GM21447 (cell line): ENCODE measurements at regions not wholly inside any gene's neighbourhood (a gene's known extent, or its start where the extent isn't known, plus 50 kb on each side); places are given as distances from the start of the nearest gene placed in this dataset.

ENCODE experiments used
- ATAC-seq: cut with Tn5 transposase; IDR thresholded peaks from one replicate; pipeline ENCODE4 v1.9.1; 2021; ENCODE audit not compliant: unreplicated experiment

DNA sequence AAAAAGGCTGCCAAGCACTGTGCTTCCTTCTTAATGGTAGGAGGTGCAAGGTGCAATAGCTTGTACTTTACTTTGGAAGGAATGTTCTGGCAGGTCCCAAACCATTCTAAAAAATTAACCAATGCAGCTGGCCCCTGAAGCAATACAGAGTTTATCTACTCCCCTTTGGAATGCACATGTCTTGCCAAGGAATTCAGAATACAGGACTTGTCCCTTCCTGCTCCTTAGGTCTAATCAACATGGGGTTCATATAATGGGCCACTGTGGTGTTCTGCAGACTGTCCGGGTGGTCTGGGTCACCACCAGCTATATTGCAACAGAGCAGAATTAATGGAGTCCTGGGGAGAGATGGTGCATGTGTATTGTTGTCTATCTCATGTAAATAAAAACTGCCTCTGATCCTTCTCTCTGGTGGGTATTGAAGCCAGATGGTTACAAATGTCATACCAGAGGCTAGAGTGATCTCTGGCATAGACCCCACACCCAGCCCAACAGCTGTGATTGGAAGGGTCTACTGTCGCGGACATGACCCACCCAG, 112.8 kb downstream of the RIPK4 start:
- no peak for ATAC-seq

DNA sequence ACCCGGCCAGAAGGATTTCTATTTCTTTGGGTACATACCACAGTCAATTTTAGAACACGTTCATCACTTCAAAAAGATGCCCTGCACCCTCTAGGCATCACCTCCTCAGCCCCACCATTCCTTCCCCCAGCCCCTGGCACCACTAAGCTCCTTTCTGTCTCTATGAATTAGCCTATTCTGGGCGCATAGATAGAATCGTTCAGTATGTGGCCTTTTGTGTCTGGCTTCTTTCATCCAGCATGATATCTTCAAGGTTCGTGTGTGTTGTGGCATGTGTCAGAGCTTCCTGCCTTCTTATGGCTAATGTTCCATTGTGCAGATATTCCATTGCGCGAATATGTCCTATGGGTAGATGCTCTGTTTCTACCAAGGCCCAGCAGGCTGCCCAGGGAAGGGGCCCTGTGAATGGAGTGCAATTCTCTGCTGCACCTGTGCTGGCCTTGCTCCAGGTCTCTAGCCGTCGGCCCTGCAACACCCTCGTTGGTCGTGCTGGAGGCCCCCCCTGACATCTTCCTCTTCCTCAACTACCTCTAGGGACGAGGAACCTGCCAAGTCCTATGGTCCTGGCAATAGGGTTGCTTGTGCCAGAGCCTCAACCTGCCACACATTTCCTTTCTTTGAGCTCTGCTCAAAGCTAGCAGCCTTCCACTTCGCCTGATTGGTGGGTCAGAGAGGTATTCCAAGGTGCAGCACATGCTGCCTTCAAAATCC, 113.5 kb downstream of the RIPK4 start:
- no peak for ATAC-seq

DNA sequence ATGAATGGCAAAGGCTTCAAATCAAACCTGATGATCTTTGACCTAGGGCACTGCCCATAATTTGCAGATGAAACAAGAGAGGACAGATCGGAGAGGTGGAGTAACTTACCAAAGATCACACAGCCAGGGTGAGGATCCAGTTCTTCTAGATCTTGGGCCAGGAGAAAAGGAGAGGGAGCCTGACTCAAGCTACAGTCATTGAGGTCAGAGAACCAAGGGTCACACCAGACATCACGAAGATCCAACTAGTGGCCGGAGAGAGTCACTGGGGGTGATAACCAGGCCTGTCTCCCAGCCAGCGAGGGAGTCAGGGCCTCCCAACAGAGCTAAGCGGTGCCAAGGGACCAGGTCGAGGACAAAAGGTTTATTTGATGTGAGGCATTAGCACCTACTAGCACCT, 115.0 kb downstream of the RIPK4 start:
- no peak for ATAC-seq

DNA sequence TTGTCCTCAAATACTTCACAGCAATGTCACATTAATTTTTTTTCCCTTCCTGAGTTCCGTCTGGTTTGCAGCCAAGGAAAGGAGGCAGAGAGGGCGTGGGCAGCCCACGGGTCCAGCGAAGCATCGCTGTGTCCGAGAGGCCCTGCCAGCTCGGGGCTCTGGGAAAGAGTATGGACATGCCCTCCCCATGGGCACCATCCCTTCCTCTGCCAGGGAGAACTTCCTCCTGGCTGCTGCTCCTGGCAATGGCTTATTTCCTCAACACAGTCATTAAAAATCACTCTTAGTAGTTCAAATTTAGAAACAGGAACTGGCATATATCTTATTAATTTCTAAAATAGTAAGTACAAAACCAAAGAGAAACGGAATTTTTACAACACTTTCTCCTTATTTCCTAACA, 115.4 kb downstream of the RIPK4 start:
- no peak for ATAC-seq

DNA sequence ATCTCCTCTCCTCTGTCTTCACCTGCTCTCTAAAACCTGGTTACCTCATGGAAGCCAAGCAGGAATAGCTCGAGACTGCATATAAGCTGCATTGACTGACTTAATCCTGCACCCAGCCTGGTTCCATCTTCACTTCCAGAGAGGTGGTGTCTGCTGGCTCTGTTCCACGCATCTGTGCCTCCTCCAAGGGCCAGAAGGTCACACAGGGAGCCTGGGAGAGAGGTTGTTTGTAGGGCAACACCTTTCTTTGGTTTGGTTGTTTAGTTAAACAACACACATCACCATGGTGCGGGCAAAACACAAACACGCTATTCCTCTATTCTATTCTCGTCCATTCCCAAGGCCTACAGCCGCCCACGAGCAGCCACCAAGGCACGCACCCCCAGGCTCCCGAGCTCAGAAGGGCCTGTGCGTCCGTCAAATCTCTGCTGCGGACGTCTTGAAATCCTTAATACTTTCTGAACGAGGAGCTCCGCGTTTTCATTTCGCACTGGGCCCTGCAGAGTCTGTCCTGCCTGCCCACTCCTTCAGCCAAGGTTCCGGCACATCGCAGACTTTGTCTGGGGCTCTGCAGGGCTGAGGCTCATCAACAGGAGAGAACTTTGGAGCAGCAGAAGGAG, 116.2 kb downstream of the RIPK4 start:
- no peak for ATAC-seq

DNA sequence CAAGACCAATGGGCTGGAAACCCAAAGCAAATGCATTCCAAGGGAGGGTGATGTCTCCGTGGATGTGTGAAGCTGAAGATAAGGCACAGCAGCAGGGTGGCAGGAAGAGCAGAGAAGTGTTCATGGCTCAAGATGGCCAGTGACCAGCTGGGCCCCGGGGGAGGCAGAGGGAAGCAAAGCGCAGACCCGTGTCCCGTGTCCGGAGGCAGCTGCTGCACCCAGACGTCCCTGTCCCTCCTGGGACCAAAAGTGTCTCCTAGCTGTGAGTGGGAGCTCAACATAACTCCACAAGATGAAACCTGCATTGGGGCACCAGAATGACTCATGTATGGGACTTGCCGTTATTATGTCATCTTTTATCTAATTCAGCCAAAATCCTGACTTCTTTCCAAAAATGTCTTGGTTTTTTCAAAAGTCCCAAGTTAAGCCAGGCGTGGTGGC, 118.2 kb downstream of the RIPK4 start:
- ATAC-seq: no peak

DNA sequence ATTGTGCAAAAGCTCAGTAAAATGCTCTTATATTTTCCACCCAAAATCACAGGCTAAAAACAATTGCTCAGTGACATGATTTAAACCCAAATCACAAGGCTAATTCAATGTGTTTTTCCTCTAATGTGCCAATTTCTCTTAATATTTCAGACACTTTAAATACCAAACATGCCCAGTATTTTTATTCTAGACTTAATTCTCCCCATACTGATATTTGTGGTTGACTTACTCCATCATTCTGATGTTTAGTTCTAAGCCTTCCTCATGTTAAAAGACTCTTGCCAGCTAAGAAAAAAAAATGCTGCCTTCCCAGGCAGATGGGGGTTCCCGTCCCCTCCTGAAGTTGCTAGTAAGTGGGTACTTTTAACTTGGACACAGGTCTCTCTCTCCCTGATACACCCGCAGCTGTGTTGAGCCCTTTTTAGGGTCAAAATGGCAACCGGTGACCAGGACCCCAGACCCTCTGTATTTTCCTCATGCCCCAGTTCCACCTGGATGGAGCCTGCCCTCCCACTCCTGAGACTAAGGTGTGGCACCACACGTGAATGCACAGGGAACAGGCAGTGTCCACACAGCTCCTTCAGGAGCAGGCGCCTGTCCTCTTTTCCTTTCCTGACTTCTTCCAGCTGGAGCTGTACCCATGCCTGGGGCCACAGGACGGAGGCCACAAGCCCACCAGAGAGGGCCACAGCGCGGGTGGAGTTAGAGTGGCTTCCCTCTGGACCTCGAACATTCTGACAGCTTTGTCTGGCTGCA, 118.9 kb downstream of the RIPK4 start:
- no peak for ATAC-seq

DNA sequence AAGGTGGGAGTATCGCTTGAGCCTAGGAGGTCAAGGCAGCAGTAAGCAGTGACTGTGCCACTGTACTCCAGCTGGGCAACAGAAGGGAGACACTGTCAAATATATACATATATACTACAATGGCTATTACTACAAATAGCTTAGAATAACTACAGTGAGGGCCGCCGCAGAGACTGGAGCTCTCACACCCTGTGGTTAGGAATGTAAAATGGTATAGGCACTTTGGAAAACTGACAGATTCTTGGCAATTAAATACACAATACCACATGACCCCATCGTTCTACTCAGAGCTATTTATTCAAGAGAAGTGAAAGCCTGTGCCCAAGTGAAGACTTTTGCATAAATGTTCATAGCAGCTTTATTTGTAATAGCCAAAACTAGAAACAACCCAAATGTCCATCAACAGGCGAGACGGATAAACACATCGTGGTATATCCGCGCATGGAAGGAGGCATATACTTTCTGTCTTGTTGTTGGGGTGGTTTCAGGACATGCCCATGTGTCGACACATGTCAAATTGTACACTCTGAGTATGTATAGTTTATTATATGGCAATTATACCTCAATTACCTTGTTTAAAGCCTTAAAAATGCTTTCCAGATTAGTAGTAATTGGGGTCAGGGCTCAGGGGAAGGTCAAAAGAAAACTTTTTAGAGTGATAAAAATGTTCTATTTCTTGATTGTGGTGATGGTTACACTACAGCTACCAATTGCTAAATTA, 123.4 kb downstream of the RIPK4 start:
- ATAC-seq: no peak

DNA sequence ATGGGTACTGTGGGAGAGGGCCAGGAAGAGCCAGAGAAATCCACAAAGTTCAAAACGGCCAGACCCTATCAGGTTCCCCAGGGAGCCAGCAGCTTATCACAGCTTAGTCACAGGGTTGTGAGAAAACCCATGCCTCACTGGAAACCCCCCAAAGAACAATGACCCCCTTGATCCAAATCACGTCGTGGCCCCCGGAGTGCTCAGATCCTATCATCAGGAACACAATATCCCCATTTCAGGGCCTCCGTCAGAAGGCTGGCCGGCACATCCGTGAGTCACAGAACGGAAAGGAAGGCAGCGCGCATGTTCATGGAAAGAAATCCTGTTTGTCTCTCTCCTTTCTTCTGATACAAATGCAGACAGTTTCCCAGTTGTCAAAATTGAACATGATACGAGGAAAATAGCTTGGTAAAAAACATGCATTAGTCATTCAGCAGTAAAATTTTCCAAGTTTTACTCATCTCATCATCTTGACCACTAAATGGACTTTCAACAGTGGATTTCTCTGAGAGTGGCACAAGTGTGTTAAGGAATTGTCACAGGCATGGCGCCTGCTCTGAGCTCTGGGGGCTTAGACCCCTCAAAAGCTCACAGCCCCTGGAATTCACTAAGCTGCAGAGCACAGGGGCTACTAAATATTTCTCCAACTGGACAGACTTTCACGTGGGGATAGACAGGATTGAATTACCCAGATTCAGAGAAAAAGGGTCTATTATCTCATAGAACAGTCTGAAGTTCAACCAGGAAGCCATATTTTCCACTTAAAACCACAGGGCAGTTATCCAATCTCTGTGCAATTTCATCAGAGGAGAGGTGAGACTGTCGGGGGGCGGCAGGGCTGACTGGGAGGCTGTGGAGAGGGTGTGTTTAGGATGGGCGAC, 124.8 kb downstream of the RIPK4 start:
- ATAC-seq: no peak

DNA sequence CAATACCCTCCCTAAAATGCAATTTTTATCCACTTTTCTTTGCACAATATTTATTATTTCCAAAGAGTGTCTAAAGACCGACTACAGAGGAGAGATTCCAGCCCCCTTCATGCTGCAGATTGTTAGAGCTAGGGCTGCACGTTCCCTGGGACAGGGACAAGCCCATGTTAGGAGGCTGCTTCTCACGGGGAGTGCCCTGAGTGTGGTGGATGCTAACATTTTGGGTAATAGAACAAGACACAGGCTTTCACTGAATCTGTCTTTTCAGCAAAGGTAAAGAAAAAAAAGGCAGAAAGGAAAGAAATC, 125.4 kb downstream of the RIPK4 start:
- no peak for ATAC-seq

DNA sequence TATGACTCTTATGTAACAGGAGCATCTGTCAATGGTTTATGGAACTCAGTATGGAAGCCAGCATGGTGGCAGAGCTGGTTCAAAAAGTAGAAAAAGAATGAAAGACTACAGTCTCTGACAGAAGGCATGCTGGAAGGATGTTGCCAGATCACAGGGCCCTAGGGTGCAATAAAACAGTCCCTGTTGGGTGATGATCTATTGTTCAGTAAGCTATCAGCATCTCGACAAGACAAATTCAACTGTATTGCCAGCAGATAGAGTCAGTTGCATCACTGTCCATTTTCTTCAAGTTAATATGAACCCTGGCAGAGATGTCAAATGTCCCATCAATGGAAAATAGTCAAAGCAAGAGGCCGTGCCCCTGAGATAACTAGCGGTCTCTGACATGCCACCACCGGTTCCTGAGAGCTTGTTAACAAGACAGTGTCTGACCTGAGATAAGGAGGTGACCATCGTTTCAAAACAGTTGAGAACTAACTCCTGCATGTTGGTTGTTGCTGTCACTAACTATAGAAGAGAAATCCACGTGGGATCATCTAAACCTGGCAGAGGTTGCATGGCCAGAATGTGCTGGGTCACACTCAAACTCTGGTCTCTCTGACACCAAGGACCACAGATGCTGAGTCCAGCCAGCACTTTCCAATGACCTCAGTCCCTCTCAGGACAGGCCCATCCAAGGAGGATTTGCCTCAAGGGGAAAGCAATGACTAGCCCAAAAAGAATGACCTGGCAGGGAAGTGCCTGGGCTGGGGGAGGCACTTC, 125.9 kb downstream of the RIPK4 start:
- ATAC-seq: no peak

DNA sequence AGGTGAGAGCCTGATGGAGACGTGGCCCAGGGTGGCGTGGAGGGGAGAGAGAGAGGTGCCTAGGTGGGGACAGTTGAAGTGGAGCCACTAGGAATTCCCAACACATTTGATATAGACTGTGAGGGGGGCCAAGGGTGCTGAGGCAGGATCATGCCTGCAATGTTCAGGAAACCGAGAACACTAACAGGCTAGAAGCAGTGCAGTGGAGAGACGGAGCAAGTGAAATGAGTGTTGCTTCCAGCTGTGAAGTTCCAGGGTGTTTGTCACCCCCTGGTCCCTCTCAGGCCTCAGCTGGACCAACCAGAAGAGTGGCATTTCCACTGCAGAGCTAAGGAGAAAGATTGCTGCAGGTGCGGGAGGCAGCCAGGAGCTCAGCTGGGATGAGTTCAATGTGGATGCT, 127.1 kb downstream of the RIPK4 start:
- no peak for ATAC-seq

DNA sequence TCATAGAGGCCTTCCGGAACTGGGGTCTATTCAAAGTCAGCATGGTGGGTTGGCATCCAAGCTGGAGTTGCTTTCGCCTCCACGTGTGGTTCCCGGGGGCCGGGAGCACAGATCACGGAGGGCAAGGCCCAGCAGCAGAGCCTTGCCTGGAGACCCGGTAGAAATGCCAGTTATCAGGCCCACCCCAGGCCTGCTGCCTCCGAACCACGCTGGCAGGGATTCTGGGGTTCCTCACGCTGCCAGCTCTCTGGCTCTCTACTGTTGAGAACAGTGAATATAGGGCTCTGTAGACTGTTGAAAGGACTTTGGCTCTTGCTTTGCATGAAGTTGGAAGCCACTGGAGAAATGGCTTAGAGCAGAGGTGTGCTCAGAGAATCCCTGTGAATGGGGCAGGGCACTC, 127.5 kb downstream of the RIPK4 start:
- ATAC-seq: no peak

DNA sequence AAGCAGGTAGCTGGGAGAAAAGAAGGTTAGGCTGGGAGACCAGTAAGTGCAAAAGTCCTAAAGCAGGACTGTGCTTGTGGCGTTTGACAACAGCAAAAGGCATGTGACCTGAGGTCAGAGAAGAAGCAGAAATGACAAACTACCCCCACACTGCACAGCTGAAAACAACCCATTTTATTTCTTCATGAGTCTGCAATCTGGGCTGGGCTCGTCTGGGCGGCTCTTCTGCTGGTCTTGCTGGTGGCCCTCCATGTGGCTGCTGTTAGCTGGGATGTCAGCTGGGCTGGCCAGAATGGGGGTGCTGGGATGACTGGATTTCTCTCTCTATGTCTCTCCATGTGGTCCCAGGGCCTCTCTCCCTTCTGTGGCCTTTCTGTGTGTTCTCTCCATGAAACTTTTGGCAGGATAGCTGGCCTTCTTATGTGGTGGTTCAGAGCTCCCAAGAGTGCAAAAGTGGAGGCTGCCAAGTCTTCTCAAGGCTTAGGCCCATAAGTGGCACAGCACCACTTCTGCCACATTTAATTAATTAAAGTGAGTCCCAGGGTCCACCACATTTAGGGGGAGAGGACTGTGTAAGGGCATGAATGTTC, 128.6 kb downstream of the RIPK4 start:
- no peak for ATAC-seq

DNA sequence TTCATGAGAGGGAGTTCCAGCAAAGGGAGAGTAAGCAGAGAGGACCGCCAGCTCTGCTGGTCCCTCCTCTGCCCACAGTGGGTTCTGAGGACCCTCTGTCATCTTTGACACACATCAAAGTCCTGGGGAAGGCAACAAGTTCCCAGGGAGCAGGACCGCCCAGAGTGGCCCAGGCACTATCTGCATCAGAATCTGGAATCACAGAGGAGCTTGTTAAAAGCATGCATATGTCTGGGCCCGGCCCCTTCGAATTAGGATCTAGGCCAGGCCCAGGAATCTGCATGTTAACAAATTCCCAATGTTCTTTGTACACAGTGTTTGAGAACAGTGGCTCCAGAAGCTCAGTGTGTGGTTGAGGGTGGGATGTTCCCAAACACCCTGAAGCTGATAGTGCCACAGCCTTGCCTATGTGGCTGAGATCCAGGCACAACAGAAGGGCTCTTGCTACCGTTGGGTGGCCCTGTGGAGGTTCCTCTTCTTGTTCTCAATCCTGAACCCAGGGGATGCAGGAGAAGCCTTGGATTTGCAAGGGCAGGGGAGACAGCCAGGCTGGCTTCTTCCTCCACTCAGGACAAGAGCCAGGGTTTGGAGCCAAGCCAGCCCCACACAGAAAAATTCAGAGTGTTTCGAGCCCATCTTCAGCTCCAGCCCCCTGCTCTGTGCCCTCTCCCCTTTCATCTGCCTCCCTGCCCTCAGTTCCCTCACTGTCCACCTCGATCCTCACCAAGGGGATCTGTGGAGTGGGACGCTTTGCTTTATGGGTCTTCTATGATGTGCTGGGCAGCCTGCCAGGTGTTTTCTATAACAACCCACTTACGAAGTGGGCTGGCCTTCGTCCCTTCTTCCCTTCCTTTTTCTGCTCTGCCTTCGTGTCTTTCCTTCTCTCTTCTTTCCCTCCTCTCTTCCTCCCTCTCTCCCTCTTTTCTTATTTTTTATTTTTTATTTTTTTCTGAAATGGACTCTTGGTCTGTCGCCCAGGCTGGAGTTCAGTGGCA, 129.0 kb upstream of the TMPRSS2 start:
- ATAC-seq: no peak

DNA sequence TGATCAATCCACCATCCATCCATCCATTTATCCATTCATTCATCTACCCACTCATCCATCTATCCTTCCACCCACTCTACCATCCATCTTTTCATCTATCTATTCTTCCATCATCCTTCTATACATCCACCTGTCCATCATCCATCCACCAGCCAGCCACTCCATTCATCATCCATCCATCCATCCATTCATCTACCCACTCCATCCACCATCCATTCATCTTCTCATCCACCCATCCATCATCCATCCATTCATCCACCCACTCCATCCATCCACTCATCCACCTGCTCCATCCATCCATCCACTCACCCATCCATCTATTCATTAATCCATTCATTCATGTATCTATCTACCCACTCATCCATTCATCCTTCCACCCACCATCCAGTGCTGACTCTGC, 127.9 kb upstream of the TMPRSS2 start:
- no peak for ATAC-seq

DNA sequence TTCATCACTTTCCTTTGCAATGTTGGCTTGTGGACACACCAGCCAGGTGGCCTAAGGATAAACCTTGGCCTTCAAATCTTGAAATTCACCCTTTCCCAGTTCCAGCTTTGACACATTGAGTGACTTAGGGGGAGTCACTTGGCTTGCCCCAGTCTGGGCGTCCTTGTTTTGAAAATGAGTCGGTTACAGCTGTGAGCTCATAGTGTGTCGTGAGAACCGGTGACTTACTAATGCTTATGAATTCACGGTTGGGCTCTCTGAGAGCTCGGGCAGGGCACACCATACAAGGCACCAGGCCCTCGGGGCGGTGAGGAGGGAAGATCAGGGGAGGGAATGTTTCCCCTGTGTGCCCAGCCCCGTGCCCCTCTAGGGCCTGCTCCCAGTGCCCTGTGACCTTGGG, 126.9 kb upstream of the TMPRSS2 start:
- no peak for ATAC-seq

DNA sequence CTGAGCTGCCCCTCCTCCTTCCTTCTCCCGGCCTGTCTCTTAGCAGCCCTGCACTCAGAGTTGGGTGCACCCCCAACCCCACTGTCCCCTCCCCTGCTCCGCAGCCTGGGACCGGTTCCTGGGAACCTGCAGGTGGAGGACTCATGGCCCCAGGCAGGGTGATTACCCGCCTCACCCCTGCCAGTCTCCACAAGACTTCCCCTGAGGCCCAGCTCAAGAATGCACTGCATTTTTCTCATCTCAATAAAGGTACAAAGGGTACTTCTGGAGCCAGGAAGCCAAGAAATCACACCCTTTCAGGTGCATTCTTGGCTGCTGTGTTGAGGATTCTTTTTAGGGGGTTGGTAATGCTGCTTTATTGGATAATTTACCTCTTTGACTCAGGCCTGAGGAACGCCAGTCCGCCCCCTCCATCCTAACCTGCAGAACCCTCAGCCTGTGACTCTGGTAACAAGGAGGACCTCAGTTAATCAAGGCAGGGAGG, 126.3 kb upstream of the TMPRSS2 start:
- ATAC-seq: no peak
